Lower leg skin (tissue), 4 donors: ENCODE measurements at regions not wholly inside any gene's neighbourhood (a gene's known extent, or its start where the extent isn't known, plus 50 kb on each side); places are given as distances from the start of the nearest gene placed in this dataset.

Experiments used
- DNase-seq, 2 donors: peaks; one replicate each; pipeline ENCODE4 v3.0.0-alpha.2; 2019; ENCODE audit warnings: low spot score in 2 of 2
- H3K4me3 ChIP-seq: fragments of 200-600 bp; sonication (generic); 2 replicates; pipeline ENCODE4 v1.5.1; 2017; ENCODE audit warnings: mild to moderate bottlenecking, low read depth; ENCODE audit not compliant: poor library complexity, severe bottlenecking
- CTCF ChIP-seq, 3 donors: fragments of 450-650 bp; IDR thresholded peaks; one replicate each; pipeline ENCODE4 v1.5.1; 2016; ENCODE audit warnings: antibody characterized with exemption in 3 of 3, mild to moderate bottlenecking in 3 of 3, moderate library complexity in 2 of 3
- POLR2A ChIP-seq, 2 donors: fragments of 450-650 bp; IDR thresholded peaks; one replicate each; pipeline ENCODE4 v1.6.1; 2016 to 2017; ENCODE audit warnings: antibody characterized with exemption in 2 of 2, mild to moderate bottlenecking in 1 of 2, moderate library complexity in 1 of 2
- WGBS, 2 donors: methylation state at CpG; one replicate each; pipeline ENCODE4 v1.1.5; 2018; 5-methylcytosine and 5-hydroxymethylcytosine counted together
- intact Hi-C: fragments of 100-400 bp; cut with DNase I; formaldehyde crosslinking; loops from one replicate; pipeline ENCODE4 v1.15.0; 2023; ENCODE audit warnings: low total_unique reads

DNA sequence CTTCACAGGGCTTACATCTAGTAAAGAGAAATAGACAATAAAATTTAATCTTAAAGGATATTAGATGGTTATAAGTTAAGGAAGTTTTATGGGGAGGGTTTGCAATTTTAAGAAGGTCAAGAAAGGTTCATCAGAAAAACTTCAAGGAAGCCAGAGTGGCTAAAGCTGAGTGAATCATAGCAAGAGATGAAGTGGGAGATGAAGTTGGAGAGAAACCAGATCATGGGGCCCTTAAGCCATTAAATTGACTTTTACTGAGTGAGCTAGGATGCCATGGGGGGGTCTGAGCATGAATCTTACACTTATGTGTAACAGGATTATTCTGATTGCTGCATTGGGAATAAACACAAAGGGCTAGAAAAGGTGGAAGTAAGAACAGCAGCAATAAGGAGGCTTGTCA lies 189.2 kb downstream of the LRIG3 start:
- intact Hi-C loops = no loop called here
- H3K4me3 ChIP-seq = no peak overlapping the region
- TF ChIP-seq CTCF (IDR thresholded peaks at IDR 0.05) = no peak
- no peak for TF ChIP-seq POLR2A (IDR thresholded peaks at IDR 0.05)
- no peak for DNase-seq

DNA sequence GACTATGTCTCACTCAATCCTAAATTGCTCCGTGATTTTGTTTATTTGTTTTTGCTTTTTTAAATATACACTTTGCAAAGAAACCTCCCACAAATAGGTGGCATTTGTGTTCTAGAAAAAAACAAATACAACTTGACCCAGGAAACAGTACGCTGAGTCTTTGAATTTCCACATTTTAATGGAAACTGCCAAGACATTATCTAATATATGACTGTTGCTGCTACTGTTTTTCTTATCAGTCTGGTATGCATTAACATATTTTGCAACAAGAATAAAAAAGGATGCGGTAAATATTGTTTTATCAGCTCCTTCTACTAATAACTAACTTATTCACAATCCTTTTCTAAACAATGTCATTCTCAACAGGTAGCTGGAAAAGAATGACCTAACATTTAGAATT lies 187.4 kb downstream of the LRIG3 start:
- 60 to 68% methylated on average over 3 of the region's 3 CpGs for WGBS, 2 donors
- intact Hi-C loops = no loop called here
- TF ChIP-seq POLR2A (IDR thresholded peaks at IDR 0.05) (no peak), CTCF (IDR thresholded peaks at IDR 0.05) (no peak)
- no peak overlapping the region for H3K4me3 ChIP-seq
- no peak for DNase-seq

DNA sequence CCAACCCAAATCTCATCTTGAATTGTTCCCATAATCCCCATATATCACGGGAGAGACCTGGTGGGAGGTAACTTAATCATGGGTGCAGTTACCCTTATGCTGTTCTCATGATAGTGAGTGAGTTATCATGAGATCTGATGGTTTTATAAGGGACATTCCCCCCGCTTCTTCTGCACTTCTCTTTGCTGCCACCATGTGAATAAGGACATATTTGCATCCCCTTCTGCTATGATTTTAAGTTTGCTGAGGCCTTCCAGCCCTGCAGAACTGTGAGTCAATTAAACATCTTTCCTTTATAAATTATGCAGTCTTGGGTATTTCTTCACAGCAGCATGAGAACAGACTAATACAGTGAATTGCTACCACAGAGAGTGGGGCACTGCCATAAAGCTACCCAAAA lies 179.1 kb downstream of the LRIG3 start:
- 93 to 94% methylated on average over 2 of the region's 2 CpGs for WGBS, 2 donors
- TF ChIP-seq POLR2A (IDR thresholded peaks at IDR 0.05) (no peak), CTCF (IDR thresholded peaks at IDR 0.05) (no peak)
- no peak overlapping the region for H3K4me3 ChIP-seq
- DNase-seq = no peak
- intact Hi-C loops = no loop called here

DNA sequence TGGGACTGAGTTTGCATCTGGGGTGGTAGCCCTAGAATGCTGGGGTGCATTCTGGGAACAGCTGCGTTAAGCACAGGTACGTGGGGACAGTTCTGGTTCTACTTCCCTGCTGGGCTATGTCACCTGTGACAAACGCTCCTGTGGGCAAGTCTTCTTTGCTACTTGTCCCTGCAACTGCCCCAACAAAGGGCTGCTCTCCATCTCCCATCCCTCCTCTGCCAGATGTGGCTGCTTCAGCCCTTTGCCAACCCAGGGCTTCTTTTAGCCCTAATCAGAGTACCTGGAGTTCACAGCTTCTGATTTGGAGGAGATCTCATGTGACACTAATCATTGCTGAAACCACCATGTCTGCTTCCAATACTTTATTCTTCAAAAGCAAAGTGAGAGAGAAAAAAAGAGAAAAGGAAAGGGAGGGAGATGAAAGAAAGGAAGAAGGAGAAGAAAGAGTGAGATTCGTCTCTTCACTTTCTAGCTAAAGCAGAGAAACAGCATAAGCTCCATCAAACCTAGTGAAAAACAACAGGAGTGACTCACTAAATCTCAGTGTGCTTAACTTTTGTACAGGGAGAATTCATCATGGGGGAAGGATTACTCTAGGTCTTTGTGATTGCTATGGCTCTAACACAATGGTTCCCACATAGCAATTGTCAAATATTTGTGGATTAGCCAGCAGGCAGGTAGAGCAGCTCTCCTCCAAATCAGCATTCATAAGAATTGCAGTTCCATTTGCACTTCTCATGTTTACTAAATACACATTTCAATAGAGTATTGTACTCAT lies 174.8 kb downstream of the LRIG3 start:
- H3K4me3 ChIP-seq = no peak overlapping the region
- intact Hi-C loops = no loop called here
- no peak for TF ChIP-seq POLR2A (IDR thresholded peaks at IDR 0.05)
- no peak for TF ChIP-seq CTCF (IDR thresholded peaks at IDR 0.05)
- 81 to 84% methylated on average over 4 of the region's 4 CpGs for WGBS, 2 donors
- DNase-seq = no peak

- no peak for DNase-seq
- intact Hi-C loops = no loop called here
These were observed 172.8 kb downstream of the LRIG3 start for GRCh38 chr12:58747533-58747932.

More at GRCh38 chr12:58747533-58747932, 172.8 kb downstream of the LRIG3 start:
- no peak overlapping the region for H3K4me3 ChIP-seq
- WGBS, 2 donors = 89 to 94% methylated on average over 2 of the region's 2 CpGs
- TF ChIP-seq CTCF (IDR thresholded peaks at IDR 0.05) (no peak), POLR2A (IDR thresholded peaks at IDR 0.05) (no peak)
